ENCODE measurements at regions not wholly inside any gene's neighbourhood (a gene's known extent, or its start where the extent isn't known, plus 50 kb on each side); places are given as distances from the start of the nearest gene placed in this dataset.
"Not testable (repeated sequence)": the region's sequence is repeated elsewhere in the genome, so short reads cannot be mapped to it uniquely, and the experiment has no call there.

- in situ Hi-C loops (cut with HindIII; ENCODE audit: low pct_unique_long_range_greater_than_20kb, low sequenced_read_pairs) = no loop called here
- peak in 1 of 2 experiments; percentile 60 for DNase-seq (ENCODE audit: low read depth in 1 of 2, low spot score in 1 of 2)
- TF ChIP-seq JUND (IDR thresholded peaks at IDR 0.05; ENCODE audit: low read depth) = no peak
Observed at GRCh38 chr15:58346361-58346760, 85.4 kb upstream of the LIPC start.

- no peak for TF ChIP-seq JUND (IDR thresholded peaks at IDR 0.05; ENCODE audit: low read depth)
- DNase-seq (ENCODE audit: low read depth in 1 of 2, low spot score in 1 of 2) = no peak
- in situ Hi-C loops (cut with HindIII; ENCODE audit: low pct_unique_long_range_greater_than_20kb, low sequenced_read_pairs) = no loop called here
Observed at GRCh38 chr15:58348095-58348812, 83.5 kb upstream of the LIPC start.

- in situ Hi-C loops (cut with HindIII; ENCODE audit: low pct_unique_long_range_greater_than_20kb, low sequenced_read_pairs) = no loop called here
- no peak for DNase-seq (ENCODE audit: low read depth in 1 of 2, low spot score in 1 of 2)
- TF ChIP-seq JUND (IDR thresholded peaks at IDR 0.05; ENCODE audit: low read depth) = no peak
Observed at GRCh38 chr15:58352026-58352929, 79.5 kb upstream of the LIPC start.

- no peak for DNase-seq (ENCODE audit: low read depth in 1 of 2, low spot score in 1 of 2)
- in situ Hi-C loops (cut with HindIII; ENCODE audit: low pct_unique_long_range_greater_than_20kb, low sequenced_read_pairs) = no loop called here
Observed at GRCh38 chr15:58355382-58355971, 76.3 kb upstream of the LIPC start.

GRCh38 chr15:58355973-58356372 is 75.8 kb upstream of the LIPC start:
- no peak for TF ChIP-seq JUND (IDR thresholded peaks at IDR 0.05; ENCODE audit: low read depth)
- in situ Hi-C loops (cut with HindIII; ENCODE audit: low pct_unique_long_range_greater_than_20kb, low sequenced_read_pairs) = no loop called here
- DNase-seq (ENCODE audit: low read depth in 1 of 2, low spot score in 1 of 2) = no peak

More at GRCh38 chr15:58355382-58355971, 76.3 kb upstream of the LIPC start:
- TF ChIP-seq JUND (IDR thresholded peaks at IDR 0.05; ENCODE audit: low read depth) = no peak

GRCh38 chr15:58357529-58358476 is 74.0 kb upstream of the LIPC start:
- in situ Hi-C loops (cut with HindIII; ENCODE audit: low pct_unique_long_range_greater_than_20kb, low sequenced_read_pairs) = no loop called here
- no peak for DNase-seq (ENCODE audit: low read depth in 1 of 2, low spot score in 1 of 2)
- no peak for TF ChIP-seq JUND (IDR thresholded peaks at IDR 0.05; ENCODE audit: low read depth)

- TF ChIP-seq JUND (IDR thresholded peaks at IDR 0.05; ENCODE audit: low read depth) = no peak
- peak in 1 of 2 experiments; percentile 60 for DNase-seq (ENCODE audit: low read depth in 1 of 2, low spot score in 1 of 2)
- in situ Hi-C loops (cut with HindIII; ENCODE audit: low pct_unique_long_range_greater_than_20kb, low sequenced_read_pairs) = no loop called here
Observed at GRCh38 chr15:58360421-58361090, 71.2 kb upstream of the LIPC start.

- no peak for DNase-seq (ENCODE audit: low read depth in 1 of 2, low spot score in 1 of 2)
- in situ Hi-C loops (cut with HindIII; ENCODE audit: low pct_unique_long_range_greater_than_20kb, low sequenced_read_pairs) = no loop called here
- no peak for TF ChIP-seq JUND (IDR thresholded peaks at IDR 0.05; ENCODE audit: low read depth)
Observed at GRCh38 chr15:58361273-58361759, 70.5 kb upstream of the LIPC start.

GRCh38 chr15:58362262-58362922 is 69.4 kb upstream of the LIPC start:
- no peak for DNase-seq (ENCODE audit: low read depth in 1 of 2, low spot score in 1 of 2)
- in situ Hi-C loops (cut with HindIII; ENCODE audit: low pct_unique_long_range_greater_than_20kb, low sequenced_read_pairs) = no loop called here
- no peak for TF ChIP-seq JUND (IDR thresholded peaks at IDR 0.05; ENCODE audit: low read depth)

GRCh38 chr15:58363118-58363517 is 68.7 kb upstream of the LIPC start:
- DNase-seq (ENCODE audit: low read depth in 1 of 2, low spot score in 1 of 2); in situ Hi-C loops (cut with HindIII; ENCODE audit: low pct_unique_long_range_greater_than_20kb, low sequenced_read_pairs): not testable (repeated sequence)

- DNase-seq (ENCODE audit: low read depth in 1 of 2, low spot score in 1 of 2); in situ Hi-C loops (cut with HindIII; ENCODE audit: low pct_unique_long_range_greater_than_20kb, low sequenced_read_pairs): not testable (repeated sequence)
Observed at GRCh38 chr15:58363673-58364072, 68.1 kb upstream of the LIPC start.

GRCh38 chr15:58365098-58365497 is 66.7 kb upstream of the LIPC start:
- in situ Hi-C loops (cut with HindIII; ENCODE audit: low pct_unique_long_range_greater_than_20kb, low sequenced_read_pairs); DNase-seq (ENCODE audit: low read depth in 1 of 2, low spot score in 1 of 2): not testable (repeated sequence)

All from T47D (cell line).